A673 (cell line): ENCODE measurements at regions not wholly inside any gene's neighbourhood (a gene's known extent, or its start where the extent isn't known, plus 50 kb on each side); places are given as distances from the start of the nearest gene placed in this dataset.

Experiments
- CTCF ChIP-seq: fragments of 300-800, 200-600 bp; sonication (generic); conservative IDR thresholded peaks from 2 replicates; pipeline ENCODE4 v1.5.1; 2017; ENCODE audit warnings: low read depth, mild to moderate bottlenecking, antibody characterized with exemption, low read length, moderate library complexity, mixed read lengths
- EZH2 ChIP-seq: fragments of 200-600 bp; sonication (generic); IDR thresholded peaks from 2 replicates; pipeline ENCODE4 v1.6.1; 2017; ENCODE audit warnings: borderline replicate concordance, low read depth, mild to moderate bottlenecking, mixed read lengths, antibody characterized with exemption, low read length; ENCODE audit not compliant: poor library complexity, severe bottlenecking

GRCh38 chr19:31545777-31546176 is 196.5 kb upstream of the TSHZ3 start:
- TF ChIP-seq EZH2: no peak
- no peak for TF ChIP-seq CTCF
